NCI-H1436 treated with DMSO at 0.1 percent for 48 hours (cell line): ENCODE measurements at regions not wholly inside any gene's neighbourhood (a gene's known extent, or its start where the extent isn't known, plus 50 kb on each side); places are given as distances from the start of the nearest gene placed in this dataset.
A peak's percentile ranks its signal among the peaks of the same experiment; 100 is the strongest.

Source experiments
- DNase-seq: peaks from one replicate; lab custom pipeline; 2025; lab: John Stamatoyannopoulos, UW

DNA sequence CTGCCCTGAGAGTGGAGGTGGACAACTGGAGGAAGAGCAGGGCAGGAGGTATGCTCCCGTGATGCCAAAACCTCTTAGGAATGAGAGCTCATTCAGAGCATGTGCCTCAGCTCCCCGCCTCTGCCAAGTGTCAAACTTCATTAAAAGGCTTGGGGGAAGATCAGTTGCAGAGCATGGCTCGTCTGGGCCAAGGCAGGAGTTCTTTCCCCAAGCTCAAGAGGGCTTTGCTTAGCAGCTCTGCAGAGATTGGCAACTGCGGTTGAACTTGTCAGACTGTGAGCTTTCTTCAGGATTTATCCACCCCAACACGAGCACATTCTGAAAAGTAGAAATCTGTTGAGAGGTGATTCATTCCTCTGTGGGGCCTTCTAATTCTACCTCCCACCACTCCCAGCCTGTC is 248.1 kb downstream of the HS3ST3A1 start:
- no peak for DNase-seq

- DNase-seq = no peak
Observed at GRCh38 chr17:13352747-13353415, 248.8 kb downstream of the HS3ST3A1 start.

GRCh38 chr17:13351046-13351445 is 250.7 kb downstream of the HS3ST3A1 start:
- no peak for DNase-seq

DNA sequence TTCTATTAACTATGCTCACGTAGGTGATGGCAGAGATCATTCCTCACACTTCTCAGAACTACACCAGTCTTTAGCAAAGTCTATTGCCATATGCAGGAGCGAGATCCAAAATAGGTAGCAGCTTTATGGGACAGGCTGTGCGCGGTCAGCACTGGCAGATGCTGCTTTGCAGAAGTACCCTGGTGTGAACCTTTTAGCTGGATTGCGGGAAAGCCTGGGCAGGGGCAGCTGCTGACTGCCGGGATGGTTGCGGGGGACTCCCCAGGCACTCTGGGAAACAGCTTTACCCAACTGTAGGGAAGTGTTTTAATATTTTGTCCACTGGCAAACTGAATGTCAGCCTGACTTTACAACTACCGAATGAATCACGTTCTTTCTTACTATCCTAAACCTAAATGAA is 251.3 kb downstream of the HS3ST3A1 start:
- no peak for DNase-seq

GRCh38 chr17:13346996-13347762 is 254.6 kb downstream of the HS3ST3A1 start:
- DNase-seq = no peak

- no peak for DNase-seq
Observed at GRCh38 chr17:13346592-13346991, 255.1 kb downstream of the HS3ST3A1 start.

GRCh38 chr17:13346081-13346533 is 255.6 kb downstream of the HS3ST3A1 start:
- DNase-seq = no peak

- DNase-seq = no peak
Observed at GRCh38 chr17:13338421-13338820, 263.3 kb downstream of the HS3ST3A1 start.

DNA sequence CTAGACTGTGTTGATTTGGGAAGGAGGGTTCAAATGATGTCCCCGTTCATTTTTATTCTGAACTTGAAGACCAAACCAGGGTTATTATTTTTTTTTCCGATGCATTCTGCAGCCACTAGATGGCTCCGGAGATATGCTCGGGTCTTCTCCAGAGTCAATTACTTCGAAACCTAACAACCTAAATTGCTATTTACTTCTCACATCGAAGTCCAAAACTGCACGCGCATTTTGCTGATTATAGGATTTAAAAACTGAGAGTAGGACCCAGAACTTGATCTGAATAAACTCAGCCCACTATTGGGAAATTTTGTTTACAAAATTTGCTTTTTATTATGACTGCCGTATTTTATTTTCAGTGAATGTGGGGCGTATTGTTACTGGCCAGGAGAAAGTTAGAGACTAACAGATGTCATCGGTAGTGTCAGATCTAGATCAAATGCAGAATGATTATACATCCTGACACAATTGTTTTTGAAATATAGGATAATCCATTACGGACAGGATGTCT is 263.8 kb downstream of the HS3ST3A1 start:
- DNase-seq = peak; percentile 33

DNA sequence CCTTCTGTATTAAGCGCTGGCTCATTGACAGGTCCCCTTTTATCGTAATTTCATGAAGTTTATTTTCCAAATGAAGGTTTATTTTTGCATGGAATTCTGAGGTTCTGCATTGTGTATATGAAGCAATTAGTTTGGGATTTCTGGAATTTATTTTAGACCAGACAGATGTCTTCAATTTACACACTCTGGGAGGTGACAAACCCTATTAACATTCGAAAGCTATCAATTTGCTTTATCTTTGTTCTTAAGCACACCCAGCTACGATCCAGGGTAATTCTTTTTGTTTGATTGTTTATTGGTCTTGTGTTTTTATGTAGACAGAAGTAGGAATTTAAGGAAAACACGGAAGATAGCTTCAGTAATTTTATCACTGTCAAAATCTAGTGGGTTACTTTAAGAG is 264.6 kb downstream of the HS3ST3A1 start:
- DNase-seq = no peak

DNA sequence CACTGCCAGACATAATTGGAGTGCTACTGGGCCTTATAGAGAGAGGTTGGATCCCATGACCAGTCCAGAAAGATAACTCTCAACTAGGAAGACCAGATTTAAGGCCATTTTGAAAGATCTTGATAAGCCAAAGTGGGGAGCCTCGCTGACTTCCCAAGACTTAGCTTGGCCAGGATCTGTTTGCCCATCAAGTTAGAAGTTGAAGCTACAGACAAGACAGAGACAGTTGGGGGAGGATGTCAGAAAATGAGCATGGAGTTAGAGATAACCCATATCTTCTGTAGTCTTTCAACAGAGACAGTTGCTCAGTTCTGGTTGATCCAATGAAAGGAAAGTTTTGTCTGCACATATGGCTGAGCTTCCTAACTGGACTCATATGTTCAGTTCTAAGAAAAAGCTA is 267.4 kb downstream of the HS3ST3A1 start:
- no peak for DNase-seq

GRCh38 chr17:13333661-13334060 is 268.1 kb downstream of the HS3ST3A1 start:
- no peak for DNase-seq

GRCh38 chr17:13332207-13332606 is 269.5 kb downstream of the HS3ST3A1 start:
- no peak for DNase-seq

DNA sequence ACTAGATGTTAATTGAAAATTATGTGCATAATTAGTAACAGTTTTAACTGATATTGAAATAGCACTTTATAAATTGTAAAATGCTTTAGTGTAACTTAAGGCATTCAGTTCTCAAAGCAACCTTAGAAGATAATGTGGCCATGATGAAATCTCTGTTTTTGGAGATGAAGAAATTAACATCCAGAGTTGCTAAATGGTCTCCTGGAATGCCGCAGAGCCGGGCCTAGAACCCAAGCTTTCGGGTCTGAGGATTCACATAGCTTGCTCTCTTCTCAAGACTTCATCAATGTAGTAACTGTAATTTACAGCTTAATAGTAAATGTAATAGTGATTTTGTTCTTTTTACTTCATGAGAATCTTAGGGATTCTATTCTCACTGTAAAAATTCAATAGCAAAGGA is 272.3 kb downstream of the HS3ST3A1 start:
- no peak for DNase-seq

- DNase-seq = no peak
Observed at GRCh38 chr17:13323990-13324389, 277.7 kb downstream of the HS3ST3A1 start.

DNA sequence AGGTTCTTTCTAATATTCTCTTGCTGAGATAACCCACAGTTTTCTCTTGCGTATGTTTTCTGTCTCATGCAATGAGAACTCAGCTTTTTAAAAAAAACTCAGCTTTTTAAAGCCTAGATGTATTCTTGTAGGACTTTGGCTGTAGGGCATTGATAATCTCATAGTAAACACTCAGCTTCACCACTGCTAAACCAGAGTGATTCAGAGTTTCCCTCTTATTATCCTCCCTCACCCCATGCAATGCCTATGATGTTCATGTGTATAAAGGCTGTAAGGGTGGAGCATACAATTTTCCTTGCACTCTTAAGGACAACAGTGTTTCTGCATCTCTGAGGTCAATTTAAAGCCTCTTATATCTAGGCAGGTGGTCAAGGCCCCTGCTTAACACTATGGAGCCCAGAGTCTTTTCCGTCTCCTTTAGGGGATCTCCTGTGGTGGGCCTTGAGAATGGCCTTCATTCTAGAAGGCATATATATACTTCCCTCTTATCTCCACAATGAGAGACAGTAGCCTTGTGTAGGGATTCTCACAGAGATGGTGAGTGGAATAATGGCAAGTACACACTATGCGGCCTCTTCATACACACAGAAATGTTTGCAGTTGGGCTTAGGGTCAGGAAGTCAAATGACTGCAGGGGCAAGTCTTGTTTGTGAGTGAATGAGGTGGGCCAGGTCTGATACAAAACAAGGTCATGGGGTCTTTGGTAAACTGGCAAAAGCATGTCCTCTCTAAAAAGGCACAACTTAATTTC is 279.6 kb downstream of the HS3ST3A1 start:
- no peak for DNase-seq

- no peak for DNase-seq
Observed at GRCh38 chr17:13320046-13320785, 281.5 kb downstream of the HS3ST3A1 start.

- no peak for DNase-seq
Observed at GRCh38 chr17:13316657-13317056, 285.1 kb downstream of the HS3ST3A1 start.

DNA sequence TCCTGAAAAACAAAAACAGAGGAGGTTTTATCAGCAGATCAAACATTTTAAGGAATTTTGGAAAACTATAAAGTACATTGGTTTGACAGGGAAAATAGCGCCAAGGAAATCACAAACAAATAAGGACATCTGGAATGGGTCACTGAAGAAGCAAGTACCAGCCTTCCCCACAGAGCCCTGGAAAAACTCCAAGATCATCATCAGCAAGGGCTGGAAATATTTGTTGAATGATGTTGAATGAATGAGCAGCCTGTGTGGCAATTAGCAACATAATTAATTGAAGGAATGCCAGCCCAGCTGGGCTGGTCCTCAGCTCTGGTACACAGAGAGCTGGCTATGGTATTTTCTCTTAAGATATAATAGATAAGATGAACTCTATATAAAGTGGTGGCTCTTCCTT is 290.4 kb downstream of the HS3ST3A1 start:
- no peak for DNase-seq

- DNase-seq = no peak
Observed at GRCh38 chr17:13310858-13311257, 290.9 kb downstream of the HS3ST3A1 start.

DNA sequence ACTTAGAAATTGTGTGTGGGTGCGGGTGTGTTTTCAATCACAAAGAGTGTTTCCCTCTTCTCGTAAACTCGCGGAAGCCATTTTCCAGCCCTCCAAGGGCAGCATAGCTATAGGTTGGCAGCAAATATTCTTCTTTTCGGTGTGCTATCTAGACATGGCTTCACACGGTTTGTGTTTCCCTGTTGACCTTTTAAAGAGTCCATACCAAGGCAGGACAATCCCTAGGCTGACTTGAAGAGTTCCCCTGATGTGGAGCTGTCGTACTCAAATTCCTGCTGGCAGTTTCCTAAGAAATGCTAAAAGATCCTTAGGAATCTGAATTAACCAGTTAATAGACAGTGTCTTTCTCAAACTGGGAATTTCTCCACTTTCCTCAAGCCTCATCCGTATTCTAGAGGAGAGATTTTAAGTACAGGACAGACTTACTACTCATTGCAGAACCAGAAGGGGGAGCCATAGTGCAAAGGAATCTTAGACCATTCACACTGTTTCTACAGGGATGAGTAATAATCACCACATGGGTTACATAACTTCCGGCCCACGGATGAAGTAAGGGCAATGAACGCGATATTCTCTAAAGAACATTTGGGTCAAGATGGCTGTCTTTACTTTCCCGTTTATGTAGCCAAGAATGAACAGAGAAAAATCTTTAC is 288.6 kb upstream of the ELAC2 start:
- no peak for DNase-seq
